Renal pelvis (tissue), 1 donor: ENCODE measurements at regions not wholly inside any gene's neighbourhood (a gene's known extent, or its start where the extent isn't known, plus 50 kb on each side); places are given as distances from the start of the nearest gene placed in this dataset.
A peak's percentile ranks its signal among the peaks of the same experiment; 100 is the strongest.

ENCODE experiments used
- DNase-seq: peaks from one replicate; pipeline ENCODE4 v3.0.0-alpha.2; 2013

DNA sequence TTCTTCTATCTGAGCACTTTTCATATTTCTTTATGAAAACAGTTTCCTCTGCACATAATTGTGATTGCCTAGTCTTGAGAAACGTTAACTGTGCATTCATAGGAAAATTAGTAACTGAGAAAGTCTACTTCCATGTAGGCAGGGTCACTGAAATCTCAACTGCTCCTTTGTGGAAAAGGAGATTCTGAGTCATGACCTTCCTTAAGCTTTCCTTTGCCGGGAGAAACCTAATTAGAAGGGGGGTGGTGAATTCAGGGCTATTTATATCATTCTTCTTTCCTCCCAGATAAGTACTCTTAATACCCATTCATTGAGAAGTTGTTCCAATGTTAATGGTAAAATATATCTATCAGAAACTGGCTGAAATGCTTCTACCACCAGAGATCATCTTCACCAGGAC, 751.0 kb upstream of the TMEM132C start:
- DNase-seq: no peak

DNA sequence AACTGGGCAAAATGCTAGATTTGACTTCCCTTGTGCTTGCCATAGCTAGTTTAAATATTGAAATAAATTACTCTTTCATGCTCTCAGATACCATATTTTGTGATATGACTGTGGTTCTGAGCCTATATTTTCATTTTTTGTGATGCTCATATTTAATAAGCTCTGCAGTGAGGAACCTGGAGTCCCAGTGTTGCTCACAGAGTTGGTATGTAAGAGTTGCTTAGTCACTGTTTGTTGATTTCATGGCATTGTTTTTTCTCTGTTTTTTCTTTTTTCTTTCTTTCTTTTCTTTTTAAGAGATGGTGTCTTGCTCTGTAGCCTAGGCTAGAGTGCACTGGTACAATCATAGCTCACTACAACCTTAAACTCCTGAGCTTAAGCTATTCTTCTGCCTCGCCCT, 750.5 kb upstream of the TMEM132C start:
- DNase-seq: no peak

DNA sequence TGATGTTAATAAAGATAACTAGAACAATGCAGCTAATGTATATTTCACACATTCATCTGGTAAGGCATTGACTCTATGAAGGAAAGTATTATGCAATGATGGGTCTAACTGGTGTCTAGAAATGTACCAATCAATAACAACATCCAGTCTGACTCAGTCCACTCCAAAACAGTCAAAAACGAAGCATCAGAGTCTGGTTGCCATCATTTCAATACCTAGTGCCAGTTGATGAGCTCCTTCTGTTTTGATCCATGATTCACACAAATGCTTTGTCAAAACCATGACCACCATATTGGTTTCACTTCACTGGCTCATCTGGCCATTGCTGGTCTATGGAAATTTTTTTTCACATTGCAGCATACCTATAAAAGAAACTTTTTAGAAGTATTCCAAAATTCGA, 747.2 kb upstream of the TMEM132C start:
- no peak for DNase-seq

DNA sequence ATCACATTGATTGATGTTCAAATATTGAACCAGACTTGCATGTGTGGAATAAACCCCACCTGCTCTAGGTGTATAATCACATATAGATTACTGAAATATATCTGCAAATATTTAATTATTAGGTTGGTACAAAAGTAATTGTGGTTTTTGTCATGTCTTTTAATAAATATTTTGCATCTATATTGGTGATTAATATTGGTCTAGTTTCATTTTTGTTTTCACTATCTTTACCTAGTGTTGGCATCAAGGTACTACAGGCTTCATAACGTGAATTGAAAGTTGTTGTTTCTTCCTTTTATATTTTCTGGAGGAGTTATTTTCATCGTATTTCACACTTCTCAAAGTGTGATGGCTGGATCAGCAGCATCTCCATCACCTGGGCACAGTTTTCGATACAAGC, 740.0 kb upstream of the TMEM132C start:
- DNase-seq: no peak

DNA sequence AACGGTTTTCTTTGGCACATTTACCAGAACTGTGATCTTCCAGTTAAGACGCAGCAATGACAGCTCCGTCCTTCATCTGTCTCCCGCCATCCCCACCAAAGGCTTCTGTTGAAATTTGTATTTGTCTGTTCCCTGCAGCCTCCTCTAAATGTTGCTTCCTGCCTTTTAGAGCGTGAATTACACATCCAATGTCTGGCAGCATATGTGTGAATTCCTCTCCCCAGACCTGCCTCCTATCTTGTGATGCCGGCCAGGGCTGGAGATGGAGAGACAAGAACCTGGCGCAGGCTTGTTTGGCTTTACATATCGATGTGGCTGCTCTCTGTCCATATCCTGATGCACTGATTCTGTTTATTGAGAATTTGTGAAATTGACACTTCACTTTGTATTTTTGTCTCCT, 738.4 kb upstream of the TMEM132C start:
- DNase-seq: no peak

DNA sequence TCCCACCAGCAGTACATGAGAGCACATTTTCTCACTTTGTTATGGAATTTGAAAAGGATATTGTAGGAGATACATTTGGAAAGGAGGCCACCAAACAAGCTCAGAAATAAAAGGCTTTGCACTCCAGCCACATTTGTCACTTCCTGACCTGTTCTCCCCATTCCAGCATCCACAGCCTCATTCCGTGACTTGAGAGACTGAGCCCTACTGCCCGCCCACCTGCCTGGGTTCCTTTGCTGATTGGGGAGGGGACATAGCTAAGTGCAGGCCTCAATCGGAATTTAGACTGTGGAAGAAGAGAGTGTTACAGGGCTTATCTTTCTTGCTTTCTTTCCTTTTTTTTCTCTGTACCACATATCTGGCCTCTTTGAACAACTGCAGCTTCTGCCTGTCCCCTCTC, 735.4 kb upstream of the TMEM132C start:
- DNase-seq: no peak

DNA sequence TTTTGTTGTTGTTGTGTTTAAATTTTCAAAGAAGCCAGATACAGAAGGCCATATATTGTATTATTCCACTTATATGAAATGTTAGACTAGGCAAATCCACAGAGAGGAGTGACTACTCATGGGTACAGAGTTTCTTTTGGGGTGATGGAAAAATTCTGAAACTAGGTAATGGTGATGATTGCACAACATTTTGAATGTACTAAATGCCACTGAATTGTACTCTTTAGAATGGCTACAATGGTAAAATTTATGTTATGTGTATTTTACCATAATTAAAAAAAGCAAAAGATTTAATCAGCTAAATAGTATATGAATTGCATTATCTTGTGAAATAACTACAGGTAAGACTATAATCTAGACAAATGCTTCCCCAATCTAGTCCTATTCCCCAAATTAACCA, 733.6 kb upstream of the TMEM132C start:
- no peak for DNase-seq

DNA sequence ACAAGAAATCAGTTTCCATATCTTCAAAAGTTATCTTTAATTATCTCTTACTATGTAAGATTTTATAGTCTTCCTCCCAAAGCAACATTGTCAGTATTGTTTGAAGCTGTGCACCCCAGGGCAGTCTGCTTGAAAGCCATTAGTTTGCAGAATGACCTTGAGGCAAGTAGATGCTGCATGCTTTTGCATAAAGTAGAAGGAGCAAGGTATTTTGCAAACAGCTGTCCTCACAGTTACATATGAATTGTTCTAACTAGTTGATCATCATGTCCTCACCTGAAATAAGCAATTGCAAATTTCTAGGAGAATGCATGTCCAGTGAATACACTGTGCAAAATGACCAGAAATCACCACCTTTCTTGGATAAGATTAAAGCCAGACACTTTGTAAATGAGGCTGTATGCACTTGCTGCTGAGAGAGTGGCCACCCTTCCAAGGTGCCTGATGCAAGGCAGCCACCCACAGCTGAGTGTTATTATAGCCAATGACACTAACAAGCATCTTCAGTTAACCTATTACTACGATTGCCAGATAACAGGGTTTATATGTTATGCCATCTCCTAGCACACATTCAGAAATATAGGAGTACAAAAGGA, 730.0 kb upstream of the TMEM132C start:
- DNase-seq: no peak

DNA sequence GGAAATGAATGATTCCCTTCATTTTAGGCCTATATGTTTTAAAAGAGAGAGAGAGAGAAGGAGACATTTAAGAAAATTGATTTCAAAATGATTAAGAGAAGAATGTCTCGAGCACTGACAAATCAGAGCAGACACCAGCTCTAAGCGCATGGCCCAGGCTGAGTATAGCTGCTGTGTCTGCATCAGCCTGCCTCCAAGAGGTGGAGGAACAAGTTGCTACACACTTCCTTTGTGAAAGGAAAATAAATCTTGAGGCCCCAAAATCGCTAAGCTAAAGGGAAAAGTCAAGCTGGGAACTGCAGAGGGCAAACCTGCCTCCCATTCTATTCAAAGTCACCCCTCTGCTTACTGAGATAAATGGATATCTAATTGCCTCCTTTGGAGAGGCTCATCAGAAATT, 728.7 kb upstream of the TMEM132C start:
- DNase-seq: no peak

DNA sequence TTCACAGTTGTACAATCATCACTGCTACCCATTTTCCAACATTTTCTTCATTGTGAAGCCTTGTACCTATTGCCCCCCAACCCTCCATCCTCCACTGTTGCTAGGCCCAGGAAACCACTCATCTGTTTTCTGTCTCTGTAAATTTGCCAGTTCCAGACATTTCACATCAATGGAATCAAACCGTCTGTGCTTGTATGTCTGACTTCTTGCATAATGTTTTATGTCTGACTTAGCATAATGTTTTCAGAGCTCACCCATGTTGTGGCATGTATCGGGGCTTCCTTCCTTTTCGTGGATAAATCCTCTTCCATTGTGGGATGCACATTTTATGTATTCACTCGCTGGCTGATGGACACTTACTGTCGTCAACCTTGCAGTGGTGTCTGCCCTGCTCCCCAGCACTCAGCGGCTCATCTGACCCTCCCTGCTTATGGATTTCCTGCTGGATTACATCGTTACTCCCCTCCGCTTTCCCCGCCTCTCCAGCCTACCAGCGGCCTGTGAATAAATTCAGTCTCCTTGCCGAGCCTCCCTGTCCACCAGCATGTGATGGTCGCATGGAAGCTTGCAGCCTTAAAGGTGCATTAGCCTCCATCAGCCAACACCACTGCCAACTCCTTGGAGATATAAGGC, 727.6 kb upstream of the TMEM132C start:
- no peak for DNase-seq

DNA sequence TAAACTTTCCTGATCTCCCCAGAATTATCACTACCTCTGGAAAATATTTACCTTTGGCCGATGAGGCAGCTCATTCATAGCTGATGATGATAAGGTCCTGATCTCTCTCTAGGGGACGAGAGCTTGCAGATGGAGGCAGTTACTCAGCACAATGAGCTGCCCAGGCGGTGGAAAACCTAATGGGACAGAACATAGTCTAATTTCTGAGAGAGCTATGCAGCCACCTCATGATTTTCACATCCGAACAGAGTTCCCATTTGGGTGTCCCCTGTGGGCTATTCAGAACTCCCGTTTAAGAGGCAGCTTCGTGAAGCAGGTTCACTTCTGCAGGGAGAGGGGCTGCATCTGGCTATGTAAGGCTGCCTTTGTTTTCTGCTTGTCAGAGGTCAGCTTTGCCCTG, 724.6 kb upstream of the TMEM132C start:
- DNase-seq: no peak

DNA sequence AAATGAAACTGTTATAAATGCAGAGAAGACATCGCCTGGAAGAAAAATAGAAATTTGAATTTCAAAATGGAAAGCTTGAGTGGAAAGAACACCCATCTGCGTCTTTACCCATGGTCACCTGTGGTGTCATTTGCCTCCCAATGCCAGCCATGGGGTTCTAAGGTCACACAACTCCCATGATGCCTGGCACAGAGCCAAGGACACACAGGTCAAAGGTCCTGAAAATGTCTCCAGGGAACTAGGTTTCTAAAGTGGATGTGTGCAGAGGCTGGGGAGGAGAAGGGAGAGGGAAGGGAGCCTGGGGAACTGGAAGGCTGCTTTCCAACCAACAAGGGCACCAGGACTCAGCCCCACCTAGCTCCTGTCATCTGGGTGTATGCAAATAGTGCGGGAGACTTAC, 724.0 kb upstream of the TMEM132C start:
- no peak for DNase-seq

DNA sequence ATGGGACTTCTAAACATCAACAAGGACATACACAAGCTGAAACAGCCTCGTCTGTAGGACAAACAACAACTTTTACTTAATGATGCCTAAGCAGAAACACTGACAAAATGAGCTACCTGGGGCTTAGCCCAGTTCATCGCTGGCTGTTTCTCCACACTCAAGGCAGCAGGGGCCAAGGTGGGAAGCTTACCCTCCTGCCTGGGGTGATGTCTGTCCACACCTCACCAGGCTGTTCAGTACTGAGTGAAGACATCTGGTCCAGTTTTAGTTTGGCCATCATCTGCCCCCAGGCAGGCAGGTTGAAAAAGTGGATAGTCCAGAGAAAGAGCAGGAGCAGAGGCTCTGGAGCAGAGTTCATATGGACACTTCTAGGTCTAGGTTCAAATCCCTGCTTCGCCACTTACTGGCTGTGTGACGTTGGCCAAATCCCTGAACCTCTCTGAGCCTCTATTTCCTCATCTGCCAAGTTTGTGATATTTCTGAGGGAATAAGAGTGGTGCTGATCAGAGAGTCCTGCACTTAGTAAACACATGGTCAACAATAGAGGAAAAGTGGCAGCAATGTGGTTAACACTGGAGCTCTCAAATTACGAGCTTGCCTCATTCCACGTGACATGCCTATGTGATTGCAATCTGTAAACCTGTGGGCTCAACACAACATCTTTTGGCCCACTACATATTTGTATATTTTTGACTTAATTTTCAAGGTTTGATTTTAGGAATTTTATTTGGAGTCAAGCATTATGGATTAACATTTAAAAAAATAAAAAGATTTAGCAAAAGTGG, 720.1 kb upstream of the TMEM132C start:
- no peak for DNase-seq

DNA sequence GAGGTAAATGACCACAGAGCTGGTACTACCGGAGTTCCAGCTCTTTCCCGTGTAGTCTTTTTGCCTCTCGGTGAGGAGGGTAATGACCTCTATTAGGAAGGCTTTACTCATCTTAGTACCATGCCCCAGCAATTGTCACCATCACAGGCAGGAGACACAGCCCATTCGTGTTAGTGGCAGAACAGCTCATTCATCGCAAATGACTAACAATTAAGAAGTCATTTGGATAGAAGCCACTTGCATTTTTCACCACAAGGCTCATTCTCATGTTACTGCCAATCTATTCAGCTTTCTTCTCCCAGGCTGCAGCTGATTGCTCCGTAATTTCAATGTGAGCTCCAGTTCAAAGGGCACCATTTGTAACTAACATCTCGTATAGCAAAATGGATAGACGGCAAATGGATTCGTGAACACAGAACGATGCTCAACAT, 718.8 kb upstream of the TMEM132C start:
- DNase-seq: no peak

DNA sequence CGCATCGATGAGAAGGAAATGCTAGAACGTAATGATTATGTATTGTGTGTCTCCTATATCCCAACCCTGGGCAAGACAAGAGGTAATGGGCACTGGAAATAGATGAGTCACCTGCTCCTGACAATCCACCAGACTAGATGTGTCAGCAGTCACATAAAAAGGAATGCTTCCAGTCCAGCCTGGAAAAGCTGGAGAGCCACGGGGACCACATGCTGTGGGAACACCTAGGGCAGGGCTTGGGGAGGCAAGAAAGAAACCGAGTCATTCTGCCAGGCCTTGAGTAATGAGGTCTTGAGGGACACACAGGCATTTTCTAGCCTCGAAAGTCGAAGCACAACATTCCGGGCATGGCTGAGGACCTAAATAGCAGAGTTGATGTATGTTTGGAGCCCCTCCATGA, 716.7 kb upstream of the TMEM132C start:
- no peak for DNase-seq

DNA sequence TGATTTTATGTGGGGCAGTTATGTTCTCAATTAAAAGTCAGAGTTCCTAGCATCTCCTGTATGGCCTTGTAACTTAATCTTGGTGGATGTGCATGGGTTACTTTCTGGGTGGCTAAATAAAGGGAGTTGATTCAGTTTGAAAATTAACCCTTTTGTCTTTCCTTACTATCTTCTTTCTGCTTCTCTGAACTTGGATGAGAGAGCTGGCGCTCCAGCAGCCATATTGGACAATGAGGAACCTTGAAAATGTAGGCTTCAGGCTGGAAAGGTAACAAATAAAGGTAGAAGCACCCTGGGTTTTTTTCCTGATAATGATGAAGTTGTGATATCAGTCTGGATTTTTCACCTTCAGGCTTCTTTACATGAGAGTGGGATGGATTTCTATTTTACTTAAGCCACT, 714.1 kb upstream of the TMEM132C start:
- no peak for DNase-seq

DNA sequence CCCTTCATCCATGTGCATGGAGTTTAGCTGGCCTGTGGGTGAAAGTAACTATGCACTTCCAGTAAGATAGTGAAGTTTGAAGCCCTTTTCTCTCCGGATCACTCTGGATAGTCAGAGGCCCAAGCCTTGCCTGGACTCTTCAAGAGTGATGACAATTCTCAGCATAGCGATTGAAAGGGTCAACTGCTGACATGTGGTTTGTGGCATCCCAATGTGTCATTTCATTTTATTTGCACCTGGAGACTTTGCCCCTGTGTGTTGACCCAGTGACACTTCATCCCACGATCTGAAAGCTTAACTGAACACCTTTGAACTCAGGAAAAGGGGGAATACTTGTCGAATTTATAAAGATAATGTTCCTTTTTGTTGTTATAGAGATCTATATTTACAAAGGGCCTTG, 711.9 kb upstream of the TMEM132C start:
- DNase-seq: no peak

DNA sequence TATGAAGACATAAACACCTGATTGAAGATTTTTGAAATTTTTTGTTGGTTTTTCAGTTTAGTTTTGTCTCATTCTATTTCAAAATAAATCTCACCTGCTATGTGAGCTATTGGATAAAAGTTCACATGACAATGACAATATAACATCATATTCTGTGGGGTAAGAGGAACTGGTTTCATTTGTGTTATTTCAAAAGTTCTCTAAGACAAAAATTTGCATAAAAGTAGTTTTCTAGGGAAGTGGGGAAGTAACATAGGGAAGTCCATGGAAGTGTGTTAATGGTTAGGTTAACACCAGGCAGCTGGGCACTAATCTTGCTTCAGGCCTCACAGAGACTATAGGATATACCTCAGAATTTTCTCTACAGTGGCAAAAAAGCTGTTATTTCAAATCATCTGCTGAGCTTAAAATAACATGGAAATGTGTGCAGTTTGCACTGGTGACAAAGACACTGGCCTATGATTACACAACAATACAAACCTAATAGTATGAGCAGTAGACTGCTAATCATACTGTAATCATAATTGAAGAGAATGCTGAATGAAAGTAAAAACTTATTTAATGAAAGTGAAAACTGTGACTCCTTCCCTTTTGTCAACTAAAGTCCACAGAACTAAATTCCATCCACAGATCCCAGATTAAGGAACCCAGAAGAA, 710.6 kb upstream of the TMEM132C start:
- DNase-seq: no peak

DNA sequence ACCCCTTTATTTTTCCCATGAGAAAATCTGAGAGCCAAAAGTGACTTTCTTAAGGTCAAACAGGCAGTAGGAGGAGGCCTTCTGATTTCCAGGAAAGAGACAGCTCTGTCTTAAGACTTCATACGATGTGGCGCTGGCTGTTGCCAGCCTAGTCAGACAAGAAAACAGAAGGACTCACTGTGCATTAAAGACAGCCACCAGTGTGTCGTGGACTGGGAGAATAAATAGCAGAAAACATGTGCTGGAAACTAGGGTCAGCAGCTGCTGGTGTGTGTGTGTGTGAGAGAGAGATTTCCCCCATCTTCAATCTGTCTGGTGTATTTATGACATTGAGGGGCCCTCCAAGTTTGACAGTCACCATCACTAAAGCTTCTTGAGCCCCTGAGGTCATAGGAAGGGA, 708.6 kb upstream of the TMEM132C start:
- no peak for DNase-seq

DNA sequence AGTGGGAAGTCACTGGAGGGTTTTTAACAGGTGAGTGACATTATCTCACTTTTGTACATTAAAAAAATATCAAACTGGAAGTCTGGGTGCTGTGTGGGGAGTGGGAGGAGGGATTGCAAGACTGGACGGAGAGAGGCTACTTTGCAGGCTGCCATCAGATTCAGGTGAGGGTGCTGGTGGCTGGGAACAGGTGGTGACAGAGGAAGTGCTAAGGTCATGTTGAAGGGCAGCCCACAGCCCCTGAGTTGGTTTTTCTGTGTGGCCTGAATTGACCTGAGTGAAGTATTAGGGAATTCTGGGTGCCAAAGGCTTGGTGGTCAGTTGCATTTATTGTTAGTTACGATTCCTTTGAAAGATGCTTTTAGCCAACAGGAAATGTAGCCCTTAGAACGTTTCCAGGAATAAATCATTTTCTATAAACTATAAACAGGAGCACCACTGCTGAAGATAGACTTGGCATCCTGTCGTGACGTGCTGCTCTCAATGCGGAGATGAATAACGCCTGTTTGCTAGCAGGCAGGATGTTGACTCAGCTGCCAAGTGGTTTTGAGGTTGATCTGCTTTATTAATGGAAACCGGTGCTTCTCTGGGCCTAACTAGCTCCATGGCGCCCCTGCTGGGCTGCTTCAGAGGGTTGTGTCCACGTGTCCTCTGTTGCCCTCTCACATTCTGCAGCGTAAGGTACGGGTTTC, 707.5 kb upstream of the TMEM132C start:
- peak; percentile 10 for DNase-seq

DNA sequence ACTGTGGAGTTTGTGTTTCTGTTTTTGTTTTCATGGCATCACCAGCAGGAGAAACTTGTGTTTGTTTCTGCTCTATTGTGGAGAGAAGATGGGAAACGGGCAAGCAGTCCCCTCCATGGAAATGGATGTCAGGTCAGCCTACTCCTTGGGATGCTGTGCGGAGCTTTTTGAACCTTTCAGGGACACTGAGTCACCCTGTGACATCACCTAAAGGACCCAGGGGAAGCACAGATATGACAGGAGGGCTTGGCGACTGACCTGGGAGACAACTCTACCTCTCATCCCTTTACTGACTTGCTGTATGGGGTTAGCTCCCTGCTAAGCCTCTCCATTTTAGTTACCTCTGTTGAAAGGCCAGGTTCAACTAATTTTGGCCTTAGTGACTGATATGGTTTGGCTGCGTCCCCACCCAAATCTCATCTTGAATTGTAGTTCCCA, 706.9 kb upstream of the TMEM132C start:
- DNase-seq: no peak

DNA sequence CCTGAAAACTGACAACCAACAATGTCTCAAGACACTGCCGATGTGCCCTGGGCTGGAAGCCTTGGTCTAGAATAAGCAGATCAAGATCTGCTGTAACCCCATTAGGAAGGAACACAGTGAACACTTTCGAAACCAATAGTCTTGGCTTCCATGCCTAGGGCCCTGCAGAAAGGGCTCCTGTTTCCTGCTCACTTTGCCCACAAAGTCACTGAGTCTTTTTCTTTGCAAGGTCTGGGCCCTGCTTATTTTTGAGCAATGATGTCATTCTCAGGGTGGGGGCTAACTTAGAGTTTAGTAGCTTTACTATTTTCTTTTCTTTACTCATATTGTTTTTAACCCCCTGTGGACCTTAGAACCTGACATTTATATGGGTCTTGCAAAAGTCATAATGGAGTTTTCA, 704.2 kb upstream of the TMEM132C start:
- no peak for DNase-seq
